ENCODE measurements at regions not wholly inside any gene's neighbourhood (a gene's known extent, or its start where the extent isn't known, plus 50 kb on each side); places are given as distances from the start of the nearest gene placed in this dataset.

DNA sequence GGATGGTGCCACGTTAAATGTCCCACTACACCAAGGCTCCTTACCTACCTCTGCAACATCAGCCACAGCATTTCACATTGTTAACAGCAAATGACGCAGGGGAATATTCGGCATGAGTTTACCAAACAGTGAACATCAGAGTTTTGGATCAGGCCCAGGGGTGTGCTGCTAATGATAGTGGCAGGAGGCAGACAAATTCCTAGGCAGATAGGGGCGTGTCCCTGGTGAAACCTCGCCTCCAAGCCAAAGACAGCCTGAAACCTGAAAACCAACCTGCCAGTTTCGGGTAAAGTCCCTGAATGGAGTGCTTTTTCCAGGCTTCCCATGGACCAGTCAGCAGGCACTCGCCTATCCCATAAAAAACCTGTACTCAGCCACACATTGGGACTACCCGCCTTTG lies 133.6 kb downstream of the SH3BGRL2 start:
- DNase-seq (ENCODE audit: low read depth) = no peak

DNA sequence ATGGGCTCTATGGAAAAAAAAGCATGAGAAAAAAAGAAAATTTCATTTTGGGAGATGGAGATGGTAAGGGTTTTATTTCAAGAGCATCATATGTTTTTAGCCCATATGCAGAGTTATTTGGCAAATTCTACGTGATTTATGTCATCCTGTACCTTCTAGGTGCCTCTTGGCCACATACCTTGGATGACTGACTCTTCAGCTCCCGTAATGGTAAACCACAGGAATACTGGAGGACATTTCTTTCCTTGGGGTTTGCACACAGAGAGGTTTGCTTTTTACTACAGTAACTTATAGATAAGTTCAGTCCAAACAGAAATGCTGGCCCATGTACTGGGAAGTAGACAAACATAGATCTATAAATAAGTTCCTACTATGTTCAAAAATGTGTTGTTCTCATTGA lies 132.2 kb downstream of the SH3BGRL2 start:
- no peak for DNase-seq (ENCODE audit: low read depth)

DNA sequence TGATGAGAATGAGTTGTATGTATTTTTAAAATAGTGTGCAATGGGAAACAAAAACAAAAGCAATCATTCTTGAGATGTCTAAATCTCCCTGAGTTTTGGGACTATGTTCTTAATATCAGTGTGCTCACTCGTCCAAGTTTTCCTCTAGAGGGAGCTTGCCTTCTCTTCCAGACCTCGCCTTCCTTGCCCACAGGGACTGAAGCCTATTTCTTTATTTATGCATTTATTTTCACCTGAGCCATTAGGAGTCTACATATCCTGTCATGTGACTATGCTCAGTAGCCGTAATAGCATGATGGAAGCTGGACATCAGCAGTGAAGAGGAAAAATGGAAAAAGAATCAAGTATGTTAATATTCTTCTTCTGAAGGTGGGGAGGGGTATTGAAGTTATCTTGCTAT lies 131.2 kb downstream of the SH3BGRL2 start:
- DNase-seq (ENCODE audit: low read depth) = no peak

DNA sequence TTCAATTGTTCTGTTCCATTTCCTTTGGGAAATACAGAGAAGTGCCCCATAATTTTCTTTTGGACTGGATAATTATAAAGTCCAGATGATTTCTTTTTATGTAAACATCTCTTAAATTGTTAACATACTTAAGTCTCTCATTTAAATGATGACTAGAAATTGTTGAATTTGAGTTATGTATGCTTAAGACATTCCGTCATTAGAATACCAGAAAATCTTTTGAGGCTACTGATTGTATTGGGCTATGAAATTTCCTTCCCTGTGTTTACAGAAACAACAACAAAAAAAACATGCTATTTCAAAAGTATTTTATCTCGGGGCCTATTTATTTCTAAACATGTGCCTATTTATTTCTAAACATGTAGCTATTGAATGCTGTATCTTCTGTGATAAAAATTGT lies 125.4 kb downstream of the SH3BGRL2 start:
- DNase-seq (ENCODE audit: low read depth) = no peak

DNA sequence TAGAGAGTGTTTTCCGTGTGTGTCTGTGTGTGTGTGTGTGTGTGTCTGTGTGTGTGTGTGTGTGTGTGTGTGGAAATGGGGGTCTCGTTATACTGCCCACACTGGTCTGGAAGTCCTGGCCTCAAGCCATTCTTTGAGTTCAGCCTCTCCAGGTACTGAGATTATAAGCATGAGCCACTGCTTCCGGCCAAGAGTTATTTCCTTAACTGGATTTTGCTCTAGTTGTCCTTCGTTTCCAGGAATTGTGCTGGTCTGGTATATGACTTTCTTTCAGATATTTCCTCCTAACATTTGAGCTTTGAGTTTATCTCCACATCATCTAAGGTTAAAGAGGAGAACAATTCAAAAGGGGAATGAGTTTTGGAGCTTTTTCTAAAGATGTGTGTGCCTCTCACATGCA lies 124.8 kb downstream of the SH3BGRL2 start:
- DNase-seq (ENCODE audit: low read depth) = no peak

Data from activated gamma-delta T cell treated with anti-CD3 and anti-CD28 coated beads, Interleukin-2, amount 50 U/mL, for 16 hours (primary cell).